HTR-8/SVneo (cell line): ENCODE measurements at regions not wholly inside any gene's neighbourhood (a gene's known extent, or its start where the extent isn't known, plus 50 kb on each side); places are given as distances from the start of the nearest gene placed in this dataset.

Experiments used
- DNase-seq: peaks from one replicate; pipeline ENCODE4 v3.0.0; 2011; ENCODE audit warnings: low spot score, mixed read lengths; ENCODE audit not compliant: insufficient read length
- FAIRE-seq: peaks from 2 replicates; lab custom pipeline; 2011; peaks lifted over from hg19 to GRCh38; lab: Jason Lieb, UNC

DNA sequence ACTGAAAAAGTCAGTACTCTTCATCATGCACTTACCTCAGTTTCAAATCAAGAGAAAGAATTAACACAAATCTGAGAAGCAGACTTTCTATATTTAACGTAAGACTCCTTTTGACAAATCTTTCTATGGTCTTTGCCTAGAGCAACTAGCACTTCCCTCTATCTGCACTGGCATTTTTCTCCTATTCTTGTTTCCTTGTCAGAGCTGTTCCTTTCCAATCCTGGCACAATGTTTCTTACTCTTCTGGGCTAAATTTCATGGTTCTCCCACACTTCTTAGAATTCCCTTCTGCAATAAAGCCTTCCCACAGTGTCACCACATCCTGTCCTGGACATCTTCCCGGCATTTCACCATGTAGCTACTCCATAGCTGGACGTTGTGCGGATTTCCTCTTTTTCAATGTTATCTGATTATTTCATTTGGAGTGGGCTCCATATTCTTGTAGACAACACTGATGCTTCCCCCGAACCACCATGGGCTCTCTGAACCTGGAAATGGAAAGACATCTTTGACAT is 144.7 kb upstream of the CTNNA2 start:
- DNase-seq, result no peak
- FAIRE-seq, result no peak

DNA sequence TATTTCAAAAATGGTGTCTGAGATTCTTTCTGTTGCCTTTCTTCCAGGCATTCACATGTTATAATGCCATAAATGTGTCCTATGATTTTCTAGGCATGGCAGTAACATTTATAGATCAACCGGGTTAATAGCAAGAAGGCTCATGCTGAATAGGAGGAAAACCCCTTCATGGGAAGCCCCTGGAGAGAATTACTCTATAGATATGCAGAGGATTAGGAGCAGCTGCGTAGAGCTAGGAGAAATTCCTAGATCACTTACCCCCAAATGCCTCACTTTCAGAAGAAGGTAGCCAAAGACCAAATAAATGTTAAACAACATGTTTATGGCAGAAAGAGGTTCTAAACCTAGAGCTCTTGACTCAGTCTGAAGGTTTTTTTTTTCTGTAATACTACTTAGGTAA is 153.4 kb upstream of the CTNNA2 start:
- FAIRE-seq (no peak), DNase-seq (no peak)

DNA sequence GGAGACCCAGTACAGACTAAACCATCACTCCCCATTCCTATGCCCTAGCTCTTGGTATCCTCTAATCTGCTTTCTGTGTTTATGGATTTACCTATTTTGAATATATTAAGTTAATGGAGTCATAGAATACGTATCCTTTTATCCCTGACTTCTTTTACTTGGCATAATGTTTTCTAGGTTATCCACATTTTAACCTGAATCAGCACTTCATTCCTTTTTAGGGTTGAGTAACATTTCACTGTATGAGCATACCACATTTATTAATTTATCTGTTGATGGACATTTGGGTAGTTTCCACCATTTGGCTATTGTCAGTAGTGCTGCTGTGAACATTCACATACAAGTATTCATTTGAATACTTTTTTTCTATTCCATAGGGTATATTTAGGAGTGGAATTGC is 157.3 kb upstream of the CTNNA2 start:
- FAIRE-seq (no peak), DNase-seq (no peak)

DNA sequence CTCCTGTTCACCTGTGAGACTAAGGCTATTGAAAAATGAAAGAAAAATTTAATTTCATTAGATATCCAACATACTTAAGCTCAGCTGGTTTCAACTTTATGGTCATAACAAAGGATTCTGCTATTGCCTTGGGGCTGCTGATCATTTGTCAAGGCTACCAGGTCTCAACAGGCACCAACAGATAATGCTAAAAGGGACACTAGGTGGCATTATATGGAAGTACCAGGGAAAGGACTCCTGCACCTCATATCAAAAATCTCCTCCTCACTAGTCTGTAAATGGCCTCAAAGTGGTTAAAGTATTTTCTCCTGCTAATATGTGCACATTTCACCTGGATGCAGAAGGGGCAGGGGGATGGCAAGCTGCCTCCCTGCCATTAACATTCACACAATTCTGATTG is 167.9 kb upstream of the REG3A start:
- DNase-seq (no peak), FAIRE-seq (no peak)

DNA sequence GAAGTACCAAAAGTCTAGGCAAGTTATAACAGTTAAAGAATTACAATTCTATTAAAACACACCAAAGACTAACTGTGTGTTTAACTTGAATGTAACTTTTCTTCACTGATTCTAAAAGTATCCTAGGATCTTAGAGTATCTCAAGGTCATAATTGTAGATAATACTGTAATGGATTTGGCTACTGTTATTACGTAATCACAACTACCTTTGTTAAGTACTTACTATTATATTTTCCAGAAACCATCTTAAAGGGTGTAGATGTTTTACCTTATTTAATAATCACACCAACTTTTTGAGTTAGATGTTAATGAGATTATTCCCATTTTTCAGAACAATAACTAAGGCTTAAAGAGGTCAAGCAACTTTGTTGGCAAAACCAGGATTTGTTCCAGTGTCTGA is 161.3 kb upstream of the REG3A start:
- DNase-seq (no peak), FAIRE-seq (no peak)

DNA sequence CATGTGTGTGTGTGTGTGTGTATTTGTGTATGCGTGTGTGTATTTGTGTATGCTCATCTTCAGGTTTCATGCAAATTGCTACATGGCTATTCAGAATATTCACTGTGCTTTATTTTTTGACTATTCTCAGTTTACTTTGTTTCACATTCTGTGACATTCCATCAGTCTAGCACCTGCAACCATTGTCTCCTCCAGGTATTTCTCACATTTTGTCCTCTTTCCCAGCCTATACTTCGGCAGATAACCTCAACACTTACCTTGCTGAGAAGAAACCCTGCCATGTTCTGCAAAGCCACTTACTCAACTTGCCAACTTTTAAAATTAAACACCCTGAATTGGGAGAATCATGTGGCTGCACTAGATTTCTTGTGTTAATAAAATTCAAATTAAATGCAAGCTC is 135.4 kb upstream of the REG3A start:
- FAIRE-seq (no peak), DNase-seq (no peak)

DNA sequence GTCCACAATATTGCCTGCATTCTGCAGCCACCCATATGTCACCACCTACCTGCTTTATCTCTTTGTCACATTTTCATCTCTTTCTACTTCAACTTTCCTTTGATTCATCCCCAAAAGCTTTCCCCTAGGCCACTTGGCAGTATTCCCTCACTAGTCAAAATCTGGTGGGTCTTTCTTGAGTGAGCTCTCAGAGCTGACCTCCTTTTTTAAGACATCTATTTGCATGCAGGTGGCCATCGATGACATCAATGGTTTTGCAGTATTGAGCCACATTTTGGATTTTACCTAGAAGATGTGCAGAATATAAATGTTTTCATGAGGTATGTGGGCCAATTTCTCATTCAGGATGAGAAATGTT is 133.4 kb upstream of the REG3A start:
- no peak for DNase-seq
- FAIRE-seq, result no peak

DNA sequence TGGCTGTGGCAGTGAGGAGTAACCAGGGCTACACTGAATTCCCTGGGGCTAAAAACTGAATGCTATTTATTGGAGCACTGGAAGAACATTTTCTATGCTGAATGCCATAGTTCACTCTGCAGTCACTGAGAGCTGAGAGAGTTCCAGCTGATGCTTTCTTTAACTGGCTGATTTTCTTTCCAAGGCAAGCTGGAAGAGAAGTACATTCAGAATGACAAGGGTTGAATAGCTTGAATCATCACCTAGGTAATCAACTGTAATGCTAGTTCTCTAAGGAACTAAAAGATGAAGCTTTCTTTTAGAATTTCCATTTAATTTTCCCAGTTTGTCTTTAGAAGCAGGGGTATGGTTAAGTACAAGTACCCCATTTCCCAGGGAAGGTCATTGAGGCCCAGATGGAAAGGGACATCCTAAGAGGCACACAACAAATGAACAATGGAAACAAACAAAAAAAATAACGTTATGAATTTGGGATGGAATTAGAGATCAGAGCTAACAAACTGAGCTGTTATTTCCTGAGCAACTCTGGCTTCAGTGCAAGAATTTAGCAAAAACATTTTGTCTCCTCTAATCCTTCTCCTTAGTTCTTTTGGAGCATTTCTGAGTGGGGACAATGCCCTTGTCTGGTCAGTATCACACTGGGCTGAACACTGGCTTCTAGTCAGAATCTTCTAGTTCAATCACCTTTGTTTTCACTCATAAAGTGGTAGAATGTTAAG is 132.8 kb upstream of the REG3A start:
- no peak for FAIRE-seq
- no peak for DNase-seq

DNA sequence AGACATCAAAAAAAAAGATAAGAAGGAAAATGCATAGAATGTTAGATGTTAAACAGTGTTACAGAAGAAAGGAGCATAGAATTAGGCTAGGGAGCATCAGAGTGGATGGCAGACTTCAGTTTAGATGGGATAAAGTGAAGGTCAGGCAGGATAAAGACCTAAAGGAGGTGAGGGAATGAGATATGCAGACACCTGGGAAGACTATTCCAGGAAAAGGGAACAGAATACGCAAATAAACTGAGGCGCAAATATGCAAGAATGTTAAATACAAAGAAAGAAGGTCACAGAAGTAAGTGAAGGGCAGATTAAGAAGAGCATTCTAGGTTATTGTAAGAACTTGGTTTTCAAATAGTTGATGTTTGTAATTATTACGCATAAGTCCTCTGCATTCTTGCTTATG is 116.3 kb upstream of the REG3A start:
- FAIRE-seq, result no peak
- no peak for DNase-seq

DNA sequence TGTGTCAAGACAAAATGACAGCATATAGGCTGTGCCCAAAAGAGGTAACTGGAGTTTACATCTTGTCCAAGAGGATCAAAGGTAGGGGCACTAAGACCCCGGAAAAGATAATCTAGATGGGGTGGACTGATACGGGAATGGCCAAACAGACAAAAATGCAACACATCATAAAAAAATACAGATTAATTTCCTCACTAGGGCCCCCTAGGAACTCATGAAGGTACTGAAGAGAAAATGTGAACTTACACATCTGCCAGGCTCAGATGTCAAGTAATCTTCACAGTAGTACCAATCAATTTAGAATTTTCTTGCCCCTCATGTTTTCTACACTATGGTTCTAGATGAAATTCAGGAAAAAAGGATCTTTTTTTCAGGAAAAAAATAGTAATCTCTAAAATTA is 115.6 kb upstream of the REG3A start:
- FAIRE-seq (no peak), DNase-seq (no peak)

DNA sequence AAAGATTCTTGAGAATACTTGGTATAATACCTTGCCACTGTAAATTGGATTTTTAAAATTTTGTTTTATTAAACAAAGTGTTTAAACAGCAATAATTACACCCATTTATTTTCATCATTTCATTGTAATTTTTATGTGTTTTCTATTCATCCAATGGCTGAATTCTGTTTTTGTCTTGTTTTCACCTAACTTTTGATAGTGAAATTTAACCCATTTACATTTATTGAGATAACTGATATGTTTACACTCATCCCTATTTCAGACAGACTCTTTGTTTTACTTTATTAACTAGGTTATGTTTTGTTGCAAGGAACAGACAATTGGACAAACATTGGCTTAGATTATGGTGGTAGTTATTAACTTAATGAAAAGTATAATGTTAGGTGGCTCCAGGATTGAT is 113.1 kb upstream of the REG3A start:
- FAIRE-seq (no peak), DNase-seq (no peak)

DNA sequence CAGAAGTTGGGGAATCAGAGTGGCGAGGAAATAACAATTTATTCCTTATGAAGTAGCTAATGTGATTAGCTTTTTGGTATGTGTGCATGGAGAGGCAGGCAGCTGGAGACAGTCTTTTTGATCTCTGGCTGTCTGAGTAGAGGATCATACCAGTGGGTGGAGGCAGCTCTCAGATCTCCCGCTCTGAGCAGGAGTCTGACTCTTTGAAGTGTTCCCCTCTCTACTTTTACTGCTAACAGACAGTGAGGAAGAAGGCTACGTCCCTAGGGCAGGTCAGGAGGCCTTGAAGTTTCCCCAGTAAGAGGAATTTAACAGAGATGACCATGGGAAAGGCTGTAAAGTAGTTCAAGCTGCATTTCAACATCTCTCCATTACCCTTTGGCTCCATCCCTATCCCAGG is 111.9 kb upstream of the REG3A start:
- no peak for DNase-seq
- FAIRE-seq, result no peak

DNA sequence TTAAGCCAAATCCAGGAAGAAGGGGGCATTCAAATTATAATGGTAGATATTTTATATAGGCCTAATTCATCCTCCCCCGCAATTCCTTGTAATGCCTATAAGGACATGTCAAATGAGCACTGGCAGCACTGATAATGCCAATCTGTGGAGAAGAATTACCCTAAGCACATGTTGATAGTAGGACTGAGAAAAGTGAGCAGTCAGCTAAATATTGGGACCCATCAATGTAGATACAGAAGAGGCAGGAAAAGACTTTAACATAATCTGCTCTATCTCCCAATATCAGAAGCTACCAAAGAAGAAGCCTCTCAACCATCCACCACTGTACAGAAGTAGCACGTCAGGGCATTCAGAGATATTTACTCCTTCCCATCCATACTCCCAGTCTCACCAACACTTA is 101.3 kb upstream of the REG3A start:
- DNase-seq, result no peak
- no peak for FAIRE-seq

DNA sequence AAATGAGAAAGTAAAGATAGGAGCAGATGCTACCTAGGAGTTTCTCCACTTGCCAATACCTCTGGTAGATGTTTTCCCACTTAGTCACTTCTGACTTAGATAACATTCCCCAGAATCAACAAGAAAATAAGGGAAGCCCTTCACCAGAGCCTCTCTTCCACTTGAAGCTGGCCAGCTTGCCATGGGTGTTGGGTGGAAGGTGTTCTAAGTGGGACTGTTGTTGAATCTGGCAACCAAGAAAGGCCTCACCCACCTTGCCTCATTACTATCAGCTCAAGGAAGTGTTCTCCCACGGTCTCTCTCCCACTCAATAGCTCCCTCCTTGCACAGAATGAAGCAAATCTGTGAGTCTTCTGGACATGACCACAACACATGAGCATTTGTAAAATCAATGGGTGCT is 100.4 kb upstream of the REG3A start:
- no peak for FAIRE-seq
- DNase-seq, result no peak

DNA sequence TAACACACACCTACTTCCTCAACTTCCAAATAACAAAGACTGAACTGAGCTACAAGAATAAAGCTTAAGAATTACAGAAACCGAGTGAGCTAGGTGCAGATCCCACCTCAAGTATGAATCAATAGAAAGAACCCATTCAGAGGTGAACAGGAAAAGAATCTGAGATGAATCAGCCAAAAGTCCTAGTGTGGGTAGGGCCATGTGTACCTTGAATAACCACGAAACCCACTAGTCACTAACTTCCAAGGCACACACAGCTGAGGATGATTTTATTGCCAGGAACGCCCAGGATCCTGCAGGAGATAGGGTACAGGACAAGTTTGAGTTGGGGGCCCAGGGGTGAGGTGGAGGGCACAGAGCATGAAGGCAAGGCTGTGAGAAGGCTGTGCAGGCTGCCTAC is 99.7 kb upstream of the REG3A start:
- DNase-seq, result no peak
- FAIRE-seq, result no peak

DNA sequence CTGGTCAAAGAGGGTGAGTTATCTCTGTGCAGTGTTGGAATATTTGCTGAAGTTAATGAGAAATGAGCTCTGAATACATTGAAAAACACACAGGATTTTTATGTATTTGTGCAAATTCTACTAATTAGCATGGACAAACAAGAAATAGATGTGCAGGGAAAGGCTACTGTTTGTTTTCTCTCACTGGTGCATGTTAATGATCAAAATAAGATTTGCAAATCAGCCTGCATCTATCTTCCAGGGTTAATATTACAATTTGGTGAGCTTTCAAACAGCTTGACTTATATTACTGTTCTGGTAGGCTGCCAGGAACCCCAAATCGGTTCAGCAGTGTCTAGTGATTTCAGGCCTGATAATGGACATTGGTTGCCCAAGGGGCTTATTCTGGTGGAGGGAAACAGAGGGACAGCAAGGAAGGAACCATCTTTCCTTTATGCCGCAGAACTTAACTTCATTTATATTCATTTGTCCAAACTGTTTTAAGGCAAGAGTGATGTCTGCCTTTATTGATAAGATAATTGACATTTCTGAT is 93.8 kb upstream of the REG3A start:
- FAIRE-seq, result no peak
- no peak for DNase-seq

DNA sequence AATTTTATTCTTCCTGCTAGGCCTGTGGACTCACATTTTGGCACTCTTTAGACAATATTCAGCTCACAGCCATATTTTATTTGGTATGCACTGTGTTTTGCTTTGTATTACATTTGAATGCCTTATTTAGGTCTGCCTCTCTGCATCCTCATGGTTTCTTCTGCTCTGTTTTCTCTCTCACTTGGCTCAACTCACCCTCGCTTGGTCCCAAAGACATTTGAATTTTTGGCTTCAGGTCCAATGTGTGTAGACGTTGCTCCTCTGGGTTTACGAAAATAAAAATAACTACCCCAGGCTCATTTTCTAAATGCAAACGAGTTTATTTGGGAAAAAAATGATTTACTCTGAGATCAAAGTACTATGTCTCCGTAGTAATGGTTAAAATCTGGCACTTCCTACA is 91.1 kb upstream of the REG3A start:
- no peak for FAIRE-seq
- DNase-seq, result no peak

DNA sequence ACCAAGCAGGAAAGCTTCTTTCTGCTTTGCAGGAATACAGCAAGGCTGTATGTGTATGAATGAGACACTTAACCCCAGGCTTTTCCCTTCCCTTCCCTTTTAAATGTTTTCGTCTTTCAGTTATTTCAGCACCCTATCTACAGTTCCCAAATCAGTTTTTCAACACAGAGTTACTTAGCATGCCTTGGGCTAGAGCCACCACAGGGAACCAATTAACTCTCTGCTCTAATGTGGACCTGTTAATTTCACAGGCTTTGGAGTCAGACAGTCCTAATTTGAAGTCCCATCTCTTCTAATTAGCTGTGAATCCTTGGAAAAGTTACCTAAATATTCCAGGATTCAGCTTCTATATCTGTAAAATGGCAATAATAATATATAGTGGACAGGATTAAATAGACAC is 89.2 kb upstream of the REG3A start:
- FAIRE-seq (no peak), DNase-seq (no peak)

DNA sequence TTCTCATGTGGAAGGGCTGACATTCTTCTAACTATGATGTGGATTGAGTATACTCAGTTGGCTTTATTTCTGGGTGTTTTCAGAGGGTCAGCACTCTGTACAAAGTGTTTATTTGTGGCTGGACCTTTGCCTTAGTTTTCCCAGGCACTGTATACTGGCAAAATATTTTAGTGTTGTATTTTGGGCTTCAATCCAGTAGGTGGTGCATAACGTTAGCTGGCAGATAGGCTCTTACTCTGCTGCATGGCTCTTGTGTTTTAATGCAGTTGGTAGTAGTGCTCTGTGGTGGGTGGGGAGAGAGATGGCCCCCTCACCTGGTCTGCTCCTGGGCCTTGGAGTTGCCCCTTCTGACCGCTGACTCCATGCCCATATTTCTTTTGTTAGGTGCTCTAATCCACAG is 75.6 kb upstream of the REG3A start:
- FAIRE-seq (no peak), DNase-seq (no peak)

DNA sequence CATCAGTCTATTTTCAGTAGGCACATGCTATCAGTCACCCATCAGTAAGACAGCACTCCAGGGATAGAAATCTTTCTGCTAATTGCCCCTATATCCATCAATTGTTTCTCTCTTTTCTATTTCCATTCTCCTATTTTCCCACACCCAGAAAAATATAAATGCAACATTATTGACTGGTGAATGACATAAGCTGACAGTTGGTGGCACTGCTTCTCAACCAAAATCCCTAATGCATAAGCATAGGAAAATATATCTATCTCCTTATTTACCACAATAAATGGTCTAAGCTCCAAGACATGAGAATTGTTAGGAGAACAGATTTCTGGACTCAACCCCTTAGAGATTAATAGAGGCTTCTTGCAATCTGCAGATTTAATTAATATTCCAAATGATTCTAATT is 64.0 kb upstream of the REG3A start:
- no peak for FAIRE-seq
- DNase-seq, result no peak

DNA sequence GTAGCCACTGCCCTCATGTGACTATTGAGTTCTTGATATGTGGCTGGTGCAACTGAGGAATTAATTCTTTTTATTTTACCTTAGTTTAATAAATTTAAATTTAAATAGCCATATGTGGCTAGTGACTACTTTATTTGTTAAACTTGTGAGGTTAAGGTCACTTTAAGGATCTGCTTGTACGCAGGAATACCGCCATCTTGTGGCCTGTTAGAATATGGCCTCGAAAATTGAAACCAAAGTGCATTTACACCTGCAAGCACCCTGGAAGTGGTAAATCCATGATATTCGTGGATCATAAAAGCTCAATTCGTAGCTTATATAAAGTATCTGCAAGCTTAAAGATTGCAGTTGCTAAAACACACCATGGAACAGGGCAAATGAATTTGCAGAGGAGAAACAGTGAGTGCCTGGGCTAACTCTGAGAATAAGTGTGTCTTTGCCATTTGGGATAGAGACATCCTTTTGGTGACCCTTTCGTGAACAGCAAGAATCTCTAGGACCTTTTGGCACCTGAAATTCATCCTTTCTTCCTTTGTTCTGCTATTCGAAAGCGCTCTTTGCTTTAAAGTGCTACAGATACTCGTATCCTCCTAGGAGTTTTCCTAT is 59.9 kb upstream of the REG3A start:
- no peak for FAIRE-seq
- peak; percentile 34 for DNase-seq

DNA sequence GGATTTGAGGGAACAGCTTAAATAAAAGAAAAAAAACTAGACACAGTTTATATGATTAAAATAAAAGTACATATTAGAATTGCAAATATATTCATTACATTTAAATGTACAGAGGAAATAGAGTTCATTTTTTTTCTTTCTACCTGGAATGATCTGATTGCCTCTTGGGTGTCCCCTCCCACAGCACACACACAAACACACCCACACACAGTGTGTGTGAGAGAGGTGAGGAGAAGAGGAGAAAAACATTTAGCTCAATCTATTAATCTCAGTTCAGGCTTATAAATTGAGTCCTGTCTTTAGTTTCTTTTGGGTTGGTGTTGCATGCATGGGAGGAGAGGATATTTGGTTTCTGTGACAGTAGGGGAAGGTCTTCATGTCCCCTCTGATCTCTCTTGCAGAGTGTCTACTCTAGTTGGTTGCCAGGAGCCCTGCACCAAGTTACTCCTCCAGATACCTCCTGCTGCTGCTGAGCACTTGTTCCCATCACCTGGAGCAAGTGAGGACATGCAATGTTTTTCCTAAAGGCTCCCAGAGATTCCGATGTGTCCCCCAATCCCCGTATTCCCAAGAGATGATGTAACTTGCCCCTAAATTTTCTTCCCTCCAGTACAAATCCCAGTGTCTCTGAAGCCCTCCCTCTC is 50.8 kb upstream of the REG3A start:
- FAIRE-seq, result no peak
- DNase-seq, result no peak
